Liver (tissue), 8 donors: ENCODE measurements at regions not wholly inside any gene's neighbourhood (a gene's known extent, or its start where the extent isn't known, plus 50 kb on each side); places are given as distances from the start of the nearest gene placed in this dataset.

ENCODE experiments used
- DNase-seq: peaks from one replicate; pipeline ENCODE4 v3.0.0-alpha.2; 2017; ENCODE audit warnings: low spot score
- H3K27ac ChIP-seq, 2 donors: one replicate each; pipeline ENCODE4 v1.7.0; 2013; ENCODE audit warnings: inconsistent platforms in 2 of 2, low read length in 2 of 2, control low read depth in 1 of 2, low read depth in 1 of 2, mild to moderate bottlenecking in 1 of 2
- H3K27me3 ChIP-seq, 4 donors: one replicate each; pipeline versions ENCODE4 v1.6.1 to v1.7.0; 2013; ENCODE audit warnings: low read length in 3 of 4, inconsistent platforms in 1 of 4, mild to moderate bottlenecking in 1 of 4, moderate library complexity in 1 of 4; ENCODE audit not compliant: control insufficient read depth in 4 of 4, insufficient read depth in 4 of 4
- H3K36me3 ChIP-seq, 4 donors: one replicate each; pipeline versions ENCODE4 v1.6.1 to v1.7.0; 2013; ENCODE audit warnings: low read length in 3 of 4, mild to moderate bottlenecking in 3 of 4, low read depth in 1 of 4, moderate library complexity in 1 of 4; ENCODE audit not compliant: control insufficient read depth in 4 of 4, insufficient read depth in 3 of 4
- H3K4me1 ChIP-seq, 4 donors: one replicate each; pipeline versions ENCODE4 v1.6.1 to v1.7.0; 2013; ENCODE audit warnings: low read length in 3 of 4, mild to moderate bottlenecking in 3 of 4, moderate library complexity in 1 of 4; ENCODE audit not compliant: control insufficient read depth in 4 of 4, insufficient read depth in 4 of 4
- H3K4me3 ChIP-seq, 3 donors: one replicate each; pipeline versions ENCODE4 v1.6.1 to v1.7.0; 2013; ENCODE audit warnings: low read length in 3 of 3, control low read depth in 1 of 3, low read depth in 1 of 3, mild to moderate bottlenecking in 1 of 3
- H3K9ac ChIP-seq, 2 donors: one replicate each; pipeline ENCODE4 v1.7.0; 2013; ENCODE audit warnings: low read length in 2 of 2, mild to moderate bottlenecking in 2 of 2, moderate library complexity in 2 of 2, control low read depth in 1 of 2, low read depth in 1 of 2
- H3K9me3 ChIP-seq, 4 donors: one replicate each; pipeline versions ENCODE4 v1.6.1 to v1.7.0; 2013; ENCODE audit warnings: low read length in 3 of 4; ENCODE audit not compliant: control insufficient read depth in 4 of 4
- CTCF ChIP-seq: fragments of 150-350 bp; IDR thresholded peaks from 2 replicates; pipeline ENCODE4 v1.5.1; 2017; ENCODE audit warnings: improper control_type of control experiment, low read depth, low read length; ENCODE audit not compliant: missing input control
- EGR1 ChIP-seq, 2 donors: IDR thresholded peaks; 2 replicates each; pipeline ENCODE4 v1.6.1; 2016 to 2018; ENCODE audit warnings: antibody characterized with exemption in 2 of 2, low read depth in 2 of 2
- FOXA1 ChIP-seq: IDR thresholded peaks from 2 replicates; pipeline ENCODE4 v1.6.1; 2016; ENCODE audit warnings: antibody characterized with exemption
- FOXA2 ChIP-seq: IDR thresholded peaks from 2 replicates; pipeline ENCODE4 v1.6.1; 2016; ENCODE audit warnings: antibody characterized with exemption
- GABPA ChIP-seq, 2 donors: IDR thresholded peaks in 1 of 2; conservative IDR thresholded peaks in 1 of 2; 2 replicates each; pipeline ENCODE4 v1.6.1; 2016; ENCODE audit warnings: antibody characterized with exemption in 2 of 2, mild to moderate bottlenecking in 1 of 2, moderate library complexity in 1 of 2
- HNF4A ChIP-seq, 2 donors: conservative IDR thresholded peaks; 2 replicates each; pipeline ENCODE4 v1.6.1; 2016; ENCODE audit warnings: antibody characterized with exemption in 2 of 2, mild to moderate bottlenecking in 2 of 2
- HNF4G ChIP-seq: IDR thresholded peaks from 2 replicates; pipeline ENCODE4 v1.6.1; 2016; ENCODE audit warnings: antibody characterized with exemption
- JUND ChIP-seq, 2 donors: IDR thresholded peaks; 2 replicates each; pipeline ENCODE4 v1.6.1; 2016; ENCODE audit warnings: antibody characterized with exemption in 2 of 2
- NR2F2 ChIP-seq: IDR thresholded peaks from 2 replicates; pipeline ENCODE4 v1.6.1; 2016; ENCODE audit warnings: antibody characterized with exemption
- RAD21 ChIP-seq, 2 donors: IDR thresholded peaks; 2 replicates each; pipeline ENCODE4 v1.6.1; 2016; ENCODE audit warnings: antibody characterized with exemption in 2 of 2, mild to moderate bottlenecking in 2 of 2
- RXRA ChIP-seq, 2 donors: IDR thresholded peaks; 2 replicates each; pipeline ENCODE4 v1.6.1; 2017 to 2018; ENCODE audit warnings: antibody characterized with exemption in 2 of 2, mild to moderate bottlenecking in 1 of 2
- SP1 ChIP-seq: IDR thresholded peaks from 2 replicates; pipeline ENCODE4 v1.6.1; 2018; ENCODE audit warnings: antibody characterized with exemption, mild to moderate bottlenecking
- TAF1 ChIP-seq: conservative IDR thresholded peaks from 2 replicates; pipeline ENCODE4 v1.6.1; 2016; ENCODE audit warnings: antibody characterized with exemption, mild to moderate bottlenecking
- YY1 ChIP-seq: IDR thresholded peaks from 2 replicates; pipeline ENCODE4 v1.6.1; 2016; ENCODE audit warnings: antibody characterized with exemption, mild to moderate bottlenecking
- ZBTB33 ChIP-seq: IDR thresholded peaks from 2 replicates; pipeline ENCODE4 v1.6.1; 2016; ENCODE audit warnings: antibody characterized with exemption
- WGBS: extraction: QIAGEN DNeasy Blood & Tissue Kit; methylation state at CpG from one replicate; pipeline ENCODE4 v1.1.7; 2013; 5-methylcytosine and 5-hydroxymethylcytosine counted together
- TF ChIP-seq, protein P1 (sequence below): IDR thresholded peaks from 2 replicates; pipeline ENCODE4 v1.6.1; 2016; ENCODE audit warnings: antibody characterized with exemption, mild to moderate bottlenecking
- TF ChIP-seq, protein P2 (sequence below): IDR thresholded peaks from 2 replicates; pipeline ENCODE4 v1.6.1; 2016; ENCODE audit warnings: antibody characterized with exemption
- TF ChIP-seq, protein P3 (sequence below): IDR thresholded peaks from 2 replicates; pipeline ENCODE4 v1.6.1; 2016; ENCODE audit warnings: antibody characterized with exemption
- donor health status: healthy.
- donor health status: healthy.
- donor health status: healthy.
- donor health status: healthy.
- donor health status: healthy.

DNA sequence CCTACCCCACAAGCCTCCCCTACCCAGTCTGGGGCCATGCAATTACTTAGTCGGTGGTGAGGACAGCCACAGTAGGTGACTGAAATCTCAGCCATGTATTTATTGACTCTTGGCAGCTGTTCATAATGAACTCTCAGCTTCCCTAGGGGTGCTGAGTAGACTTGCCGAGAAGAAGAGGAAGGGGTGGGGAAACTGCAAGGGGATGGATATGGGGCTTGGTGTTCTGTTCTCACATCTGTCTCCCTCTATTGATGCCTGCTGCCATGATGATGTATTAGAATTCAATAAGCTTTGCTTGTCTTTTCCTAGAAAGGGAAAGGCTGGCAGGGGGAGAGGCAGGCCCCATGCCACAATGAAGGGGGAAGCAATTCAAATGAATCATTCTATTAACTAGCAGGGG is 112.9 kb downstream of the GP2 start:
- 23% methylated on average over 2 of the region's 2 CpGs for WGBS
- Histone ChIP-seq H3K9me3 (peaks cover 0 to 5% (median 1%) of the 10 kb centered on the region in 4 donors), H3K4me1 (no peaks in the 10 kb centered on the region), H3K4me3 (no peak overlapping the region), H3K9ac (no peak overlapping the region), H3K27me3 (peaks cover 0 to 2% (median 0%) of the 10 kb centered on the region in 4 donors), H3K36me3 (no peaks in the 10 kb centered on the region), H3K27ac (no peak overlapping the region)
- no peak for DNase-seq
- TF ChIP-seq CTCF, result no peak
- no peak for TF ChIP-seq FOXA2
- TF ChIP-seq RXRA (IDR thresholded peaks at IDR 0.05), result no peak
- TF ChIP-seq JUND (IDR thresholded peaks at IDR 0.05), result no peak

- Histone ChIP-seq H3K36me3 (no peaks in the 10 kb centered on the region), H3K4me3 (no peak overlapping the region), H3K27me3 (peaks cover 0 to 13% (median 2%) of the 10 kb centered on the region in 4 donors), H3K27ac (no peak overlapping the region), H3K4me1 (no peaks in the 10 kb centered on the region), H3K9ac (no peak overlapping the region), H3K9me3 (peaks cover 0 to 2% (median 0%) of the 10 kb centered on the region in 4 donors)
- DNase-seq, result no peak
- 74% methylated on average over 6 of the region's 6 CpGs for WGBS
- no peak for TF ChIP-seq HNF4A (conservative IDR thresholded peaks at IDR 0.05)
- no peak for TF ChIP-seq NR2F2
- no peak for TF ChIP-seq RAD21 (IDR thresholded peaks at IDR 0.05)
- TF ChIP-seq RXRA (IDR thresholded peaks at IDR 0.05), result no peak
- TF ChIP-seq HNF4G, result no peak
- TF ChIP-seq, protein P1, sequence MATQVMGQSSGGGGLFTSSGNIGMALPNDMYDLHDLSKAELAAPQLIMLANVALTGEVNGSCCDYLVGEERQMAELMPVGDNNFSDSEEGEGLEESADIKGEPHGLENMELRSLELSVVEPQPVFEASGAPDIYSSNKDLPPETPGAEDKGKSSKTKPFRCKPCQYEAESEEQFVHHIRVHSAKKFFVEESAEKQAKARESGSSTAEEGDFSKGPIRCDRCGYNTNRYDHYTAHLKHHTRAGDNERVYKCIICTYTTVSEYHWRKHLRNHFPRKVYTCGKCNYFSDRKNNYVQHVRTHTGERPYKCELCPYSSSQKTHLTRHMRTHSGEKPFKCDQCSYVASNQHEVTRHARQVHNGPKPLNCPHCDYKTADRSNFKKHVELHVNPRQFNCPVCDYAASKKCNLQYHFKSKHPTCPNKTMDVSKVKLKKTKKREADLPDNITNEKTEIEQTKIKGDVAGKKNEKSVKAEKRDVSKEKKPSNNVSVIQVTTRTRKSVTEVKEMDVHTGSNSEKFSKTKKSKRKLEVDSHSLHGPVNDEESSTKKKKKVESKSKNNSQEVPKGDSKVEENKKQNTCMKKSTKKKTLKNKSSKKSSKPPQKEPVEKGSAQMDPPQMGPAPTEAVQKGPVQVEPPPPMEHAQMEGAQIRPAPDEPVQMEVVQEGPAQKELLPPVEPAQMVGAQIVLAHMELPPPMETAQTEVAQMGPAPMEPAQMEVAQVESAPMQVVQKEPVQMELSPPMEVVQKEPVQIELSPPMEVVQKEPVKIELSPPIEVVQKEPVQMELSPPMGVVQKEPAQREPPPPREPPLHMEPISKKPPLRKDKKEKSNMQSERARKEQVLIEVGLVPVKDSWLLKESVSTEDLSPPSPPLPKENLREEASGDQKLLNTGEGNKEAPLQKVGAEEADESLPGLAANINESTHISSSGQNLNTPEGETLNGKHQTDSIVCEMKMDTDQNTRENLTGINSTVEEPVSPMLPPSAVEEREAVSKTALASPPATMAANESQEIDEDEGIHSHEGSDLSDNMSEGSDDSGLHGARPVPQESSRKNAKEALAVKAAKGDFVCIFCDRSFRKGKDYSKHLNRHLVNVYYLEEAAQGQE, result no peak
- TF ChIP-seq, protein P2, sequence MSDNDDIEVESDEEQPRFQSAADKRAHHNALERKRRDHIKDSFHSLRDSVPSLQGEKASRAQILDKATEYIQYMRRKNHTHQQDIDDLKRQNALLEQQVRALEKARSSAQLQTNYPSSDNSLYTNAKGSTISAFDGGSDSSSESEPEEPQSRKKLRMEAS, result no peak
- TF ChIP-seq YY1, result no peak
- TF ChIP-seq TAF1, result no peak
- TF ChIP-seq FOXA1, result no peak
- TF ChIP-seq ZBTB33, result no peak
- TF ChIP-seq EGR1 (IDR thresholded peaks at IDR 0.05; ENCODE audit: low read depth in 2 of 2), result no peak
- no peak for TF ChIP-seq GABPA (IDR thresholded peaks at IDR 0.05 in 1 of 2, conservative IDR thresholded peaks at IDR 0.05 in 1 of 2)
- TF ChIP-seq, protein P3, sequence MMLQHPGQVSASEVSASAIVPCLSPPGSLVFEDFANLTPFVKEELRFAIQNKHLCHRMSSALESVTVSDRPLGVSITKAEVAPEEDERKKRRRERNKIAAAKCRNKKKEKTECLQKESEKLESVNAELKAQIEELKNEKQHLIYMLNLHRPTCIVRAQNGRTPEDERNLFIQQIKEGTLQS, result no peak
- no peak for TF ChIP-seq SP1
- TF ChIP-seq FOXA2, result no peak
Observed at GRCh38 chr16:20203272-20203671, 124.0 kb downstream of the GP2 start.
